Skin epidermis (tissue), 12 donors: ENCODE measurements at regions not wholly inside any gene's neighbourhood (a gene's known extent, or its start where the extent isn't known, plus 50 kb on each side); places are given as distances from the start of the nearest gene placed in this dataset.
"Not testable (repeated sequence)": the region's sequence is repeated elsewhere in the genome, so short reads cannot be mapped to it uniquely, and the experiment has no call there.

Experiments used
- H3K27ac ChIP-seq, 21 experiments: fragments of 200-600 bp; sonication (generic) in 11 of 21; one replicate each; pipeline ENCODE4 v1.5.0; 2020; ENCODE audit warnings: mild to moderate bottlenecking in 3 of 21, inconsistent platforms in 2 of 21, moderate library complexity in 2 of 21
- H3K4me3 ChIP-seq, 7 experiments: fragments of 200-600 bp; sonication (generic) in 2 of 7; one replicate each; pipeline ENCODE4 v1.5.0; 2020; ENCODE audit warnings: inconsistent platforms in 2 of 7, mild to moderate bottlenecking in 2 of 7, moderate library complexity in 1 of 7

GRCh38 chr1:232430467-232430866 is 199.5 kb downstream of the SIPA1L2 start:
- H3K27ac ChIP-seq: no peak overlapping the region
- H3K4me3 ChIP-seq: no peak overlapping the region

- Histone ChIP-seq H3K27ac (peak overlapping the region in 1 of 21 experiments; percentile 7), H3K4me3 (no peak overlapping the region)
Measured at GRCh38 chr1:232428786-232429530, 201.0 kb downstream of the SIPA1L2 start.

- Histone ChIP-seq H3K27ac (no peak overlapping the region), H3K4me3 (no peak overlapping the region)
Measured at GRCh38 chr1:232428036-232428645, 201.8 kb downstream of the SIPA1L2 start.

GRCh38 chr1:232426801-232427200 is 203.1 kb downstream of the SIPA1L2 start:
- Histone ChIP-seq H3K27ac (no peak overlapping the region), H3K4me3 (no peak overlapping the region)

GRCh38 chr1:232425421-232425820 is 204.5 kb downstream of the SIPA1L2 start:
- Histone ChIP-seq H3K27ac (no peak overlapping the region), H3K4me3 (no peak overlapping the region)

GRCh38 chr1:232423591-232423990 is 206.3 kb downstream of the SIPA1L2 start:
- Histone ChIP-seq H3K27ac (no peak overlapping the region), H3K4me3 (no peak overlapping the region)

- Histone ChIP-seq H3K4me3 (no peak overlapping the region), H3K27ac (no peak overlapping the region)
Measured at GRCh38 chr1:232422898-232423297, 207.0 kb downstream of the SIPA1L2 start.

GRCh38 chr1:232422098-232422497 is 207.8 kb downstream of the SIPA1L2 start:
- Histone ChIP-seq H3K4me3 (no peak overlapping the region), H3K27ac (no peak overlapping the region)

- Histone ChIP-seq H3K27ac (no peak overlapping the region), H3K4me3 (no peak overlapping the region)
Measured at GRCh38 chr1:232421143-232421796, 208.7 kb downstream of the SIPA1L2 start.

- H3K27ac ChIP-seq: no peak overlapping the region
- no peak overlapping the region for H3K4me3 ChIP-seq
Measured at GRCh38 chr1:232417636-232418248, 212.2 kb downstream of the SIPA1L2 start.

- Histone ChIP-seq H3K27ac (no peak overlapping the region), H3K4me3 (no peak overlapping the region)
Measured at GRCh38 chr1:232416026-232416568, 213.8 kb downstream of the SIPA1L2 start.

GRCh38 chr1:232415481-232415880 is 214.5 kb downstream of the SIPA1L2 start:
- not testable (repeated sequence) for H3K4me3 ChIP-seq, H3K27ac ChIP-seq

GRCh38 chr1:232414100-232414499 is 215.8 kb downstream of the SIPA1L2 start:
- Histone ChIP-seq H3K4me3 (no peak overlapping the region), H3K27ac (no peak overlapping the region)

GRCh38 chr1:232413674-232414073 is 216.3 kb downstream of the SIPA1L2 start:
- no peak overlapping the region for H3K27ac ChIP-seq
- H3K4me3 ChIP-seq: no peak overlapping the region

- Histone ChIP-seq H3K4me3 (no peak overlapping the region), H3K27ac (no peak overlapping the region)
Measured at GRCh38 chr1:232409584-232409983, 220.3 kb downstream of the SIPA1L2 start.

GRCh38 chr1:232407120-232407519 is 222.8 kb downstream of the SIPA1L2 start:
- Histone ChIP-seq H3K27ac (no peak overlapping the region), H3K4me3 (no peak overlapping the region)

- H3K27ac ChIP-seq: no peak overlapping the region
Measured at GRCh38 chr1:232405781-232406180, 224.2 kb downstream of the SIPA1L2 start.

GRCh38 chr1:232404981-232405731 is 224.8 kb downstream of the SIPA1L2 start:
- Histone ChIP-seq H3K4me3 (no peak overlapping the region), H3K27ac (no peak overlapping the region)

More at GRCh38 chr1:232405781-232406180, 224.2 kb downstream of the SIPA1L2 start:
- H3K4me3 ChIP-seq: no peak overlapping the region

GRCh38 chr1:232404227-232404626 is 225.7 kb downstream of the SIPA1L2 start:
- H3K4me3 ChIP-seq: no peak overlapping the region
- H3K27ac ChIP-seq: no peak overlapping the region
